ENCODE measurements at regions not wholly inside any gene's neighbourhood (a gene's known extent, or its start where the extent isn't known, plus 50 kb on each side); places are given as distances from the start of the nearest gene placed in this dataset.
A peak's percentile ranks its signal among the peaks of the same experiment; 100 is the strongest.
"Not testable (repeated sequence)": the region's sequence is repeated elsewhere in the genome, so short reads cannot be mapped to it uniquely, and the experiment has no call there.

- DNase-seq (ENCODE audit: low read depth) = peak; percentile 20
Measured at GRCh38 chr16:60137891-60138290, 1403.8 kb upstream of the GOT2 start.

- DNase-seq (ENCODE audit: low read depth) = peak; percentile 39
Measured at GRCh38 chr16:60127196-60127595, 1393.1 kb upstream of the GOT2 start.

- DNase-seq (ENCODE audit: low read depth) = not testable (repeated sequence)
Measured at GRCh38 chr16:60126115-60126514, 1392.0 kb upstream of the GOT2 start.

- no peak for DNase-seq (ENCODE audit: low read depth)
Measured at GRCh38 chr16:60123392-60124023, 1389.4 kb upstream of the GOT2 start.

GRCh38 chr16:60120586-60120985 is 1386.5 kb upstream of the GOT2 start:
- no peak for DNase-seq (ENCODE audit: low read depth)

DNA sequence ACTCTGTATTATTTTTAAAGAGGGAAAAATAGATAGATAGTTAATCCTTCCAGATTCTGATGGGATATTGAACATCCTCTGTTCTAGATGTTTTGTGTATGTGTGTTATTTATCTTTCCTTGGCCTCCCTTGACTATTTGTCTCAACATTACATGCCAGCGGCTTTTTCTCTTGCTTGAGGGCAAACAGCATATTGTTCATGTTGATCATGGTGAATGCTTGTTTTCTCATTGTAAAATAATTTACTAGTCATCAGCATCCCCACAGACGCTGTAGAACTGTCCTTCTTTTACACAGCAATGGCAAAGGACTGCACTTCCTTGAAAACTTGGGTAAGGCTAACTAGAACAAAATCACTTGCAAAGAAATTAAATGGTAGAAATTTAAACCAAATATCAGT is 1376.4 kb upstream of the GOT2 start:
- peak; percentile 54 for DNase-seq (ENCODE audit: low read depth)

DNA sequence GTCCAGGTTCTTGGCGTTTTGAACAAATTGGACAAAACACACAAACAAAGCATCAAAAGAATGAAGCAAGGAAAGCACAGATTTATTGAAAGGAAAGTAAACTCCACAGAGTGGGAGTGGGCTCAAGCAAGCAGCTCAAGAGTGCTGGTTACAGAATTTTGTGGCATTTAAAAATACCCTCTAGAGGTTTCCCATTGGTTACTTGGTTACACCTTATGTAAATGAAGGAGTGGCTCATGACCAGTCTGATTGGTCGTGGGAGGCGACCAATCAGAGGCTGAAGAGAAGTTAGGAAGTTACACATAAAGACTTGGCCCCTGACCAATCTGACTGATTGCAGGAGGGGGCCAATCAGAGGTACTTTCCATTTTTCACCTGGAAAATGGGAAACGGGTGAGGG is 1373.8 kb upstream of the GOT2 start:
- peak; percentile 4 for DNase-seq (ENCODE audit: low read depth)

DNA sequence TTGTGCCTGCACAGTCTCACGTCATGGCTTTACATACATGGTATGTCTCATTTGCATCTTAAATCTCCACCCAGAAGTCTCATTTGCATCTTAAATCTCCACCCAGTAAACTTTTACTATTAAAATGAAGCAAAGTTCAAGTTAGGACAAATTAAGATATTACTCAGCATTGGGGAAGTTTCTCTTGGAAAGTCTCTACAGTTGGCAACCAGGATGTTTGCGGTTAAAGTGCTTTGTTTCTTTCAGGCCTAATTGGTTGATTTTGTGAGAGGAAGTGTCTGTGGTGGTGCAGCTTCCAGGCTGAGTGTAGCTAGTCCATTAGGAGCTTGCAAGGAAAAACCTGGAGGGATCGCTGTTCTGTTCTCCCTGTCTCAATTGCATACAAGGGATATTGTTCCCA is 1373.3 kb upstream of the GOT2 start:
- peak; percentile 87 for DNase-seq (ENCODE audit: low read depth)

DNA sequence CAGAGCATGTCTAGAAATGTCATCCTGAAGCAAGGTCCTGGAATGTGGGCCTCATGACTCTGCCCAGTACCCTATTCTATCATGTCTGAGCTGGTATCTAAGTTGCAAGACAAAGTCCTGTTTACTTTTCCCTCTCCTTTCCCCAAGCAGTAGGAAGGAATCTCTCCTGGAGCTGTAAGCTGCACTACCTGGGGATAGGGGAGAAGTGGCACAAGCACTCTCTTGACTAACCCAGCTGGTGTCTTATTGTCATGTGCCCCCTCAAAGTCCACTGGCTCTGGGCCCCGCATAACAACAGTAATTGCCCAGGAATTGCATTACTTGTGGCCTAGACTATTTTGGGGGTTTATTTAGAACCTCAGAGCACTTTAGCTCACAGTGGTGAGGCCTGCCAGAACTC is 1366.3 kb upstream of the GOT2 start:
- no peak for DNase-seq (ENCODE audit: low read depth)

GRCh38 chr16:60091529-60091928 is 1357.4 kb upstream of the GOT2 start:
- DNase-seq (ENCODE audit: low read depth) = no peak

GRCh38 chr16:60091071-60091470 is 1357.0 kb upstream of the GOT2 start:
- DNase-seq (ENCODE audit: low read depth) = no peak

DNA sequence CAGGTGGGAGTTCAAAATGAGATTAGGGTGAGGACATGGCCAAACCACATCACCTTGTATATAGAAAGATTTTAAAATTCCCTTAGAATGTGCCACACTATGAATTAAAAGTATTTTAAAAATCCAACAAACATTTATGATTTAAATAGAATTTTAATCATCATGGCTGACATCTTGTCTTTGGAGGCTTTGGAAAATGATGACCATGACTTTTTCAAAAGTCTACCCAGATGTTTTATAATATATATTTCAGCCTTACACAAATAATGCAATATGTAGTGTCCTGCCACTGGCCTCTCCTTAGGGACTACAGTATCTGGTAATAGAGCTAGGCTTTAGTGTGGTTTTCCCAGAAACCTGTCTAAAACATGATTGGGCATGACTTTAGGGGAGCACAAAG is 1353.4 kb upstream of the GOT2 start:
- no peak for DNase-seq (ENCODE audit: low read depth)

- DNase-seq (ENCODE audit: low read depth) = not testable (repeated sequence)
Measured at GRCh38 chr16:60078819-60079218, 1344.7 kb upstream of the GOT2 start.

GRCh38 chr16:60077861-60078260 is 1343.7 kb upstream of the GOT2 start:
- DNase-seq (ENCODE audit: low read depth) = no peak

GRCh38 chr16:60074378-60074777 is 1340.3 kb upstream of the GOT2 start:
- DNase-seq (ENCODE audit: low read depth) = no peak

DNA sequence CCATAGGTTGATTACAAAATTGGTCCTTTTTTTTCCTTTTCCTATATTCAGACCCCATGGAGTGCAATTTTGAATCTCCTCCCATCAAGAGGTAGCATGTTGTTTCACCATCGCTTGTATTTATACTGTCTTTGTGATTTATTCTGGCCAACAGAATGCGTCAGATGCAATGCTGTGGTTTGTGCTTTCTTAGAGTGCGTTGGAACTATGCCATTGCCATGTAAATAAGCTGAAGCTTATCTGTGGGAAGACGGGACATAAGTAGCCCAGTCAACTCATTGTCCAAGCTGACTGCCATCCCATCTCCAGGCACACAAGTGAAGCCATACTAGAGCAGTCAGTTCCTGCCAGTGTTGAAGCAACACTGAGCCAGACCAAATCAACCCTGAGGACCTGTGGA is 1339.3 kb upstream of the GOT2 start:
- no peak for DNase-seq (ENCODE audit: low read depth)

DNA sequence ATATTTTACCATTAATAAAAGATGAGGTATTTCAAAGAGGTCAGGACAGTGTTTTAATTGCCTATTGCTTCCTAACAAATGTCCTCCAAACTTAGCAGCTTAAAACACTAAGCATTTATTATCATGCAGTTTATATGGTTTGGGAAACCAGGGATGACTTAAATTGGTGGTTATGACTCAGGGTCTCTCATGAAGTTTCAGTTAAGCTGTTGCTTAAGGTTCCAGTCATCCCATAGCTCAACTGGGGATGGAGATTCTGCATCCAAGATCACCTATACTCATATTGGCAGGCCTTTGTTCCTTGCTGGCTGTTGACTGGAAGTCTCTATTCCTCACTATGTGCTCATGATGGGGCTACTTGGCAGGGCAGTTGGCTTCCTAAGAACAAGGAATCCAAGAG is 1329.9 kb upstream of the GOT2 start:
- no peak for DNase-seq (ENCODE audit: low read depth)

- no peak for DNase-seq (ENCODE audit: low read depth)
Measured at GRCh38 chr16:60061396-60061795, 1327.3 kb upstream of the GOT2 start.

DNA sequence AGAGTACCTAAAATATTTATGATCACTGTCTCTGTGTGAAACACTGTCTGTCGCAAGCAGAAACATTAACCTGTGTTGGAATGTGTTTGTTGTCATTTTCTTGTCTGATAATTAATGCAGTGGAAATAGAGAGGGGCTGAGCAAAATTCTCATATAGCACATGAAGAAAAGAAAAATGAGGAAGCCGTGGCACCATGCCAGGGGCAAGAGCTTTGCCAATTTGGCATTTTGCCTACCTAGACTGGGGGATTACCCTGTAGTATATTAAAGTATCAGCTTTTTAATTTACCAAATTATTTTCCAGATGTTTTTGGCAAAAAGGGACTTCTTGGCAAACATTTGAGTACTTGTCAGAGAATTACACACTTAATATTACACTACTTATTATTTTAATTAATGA is 1326.6 kb upstream of the GOT2 start:
- no peak for DNase-seq (ENCODE audit: low read depth)

GRCh38 chr16:60059141-60059540 is 1325.0 kb upstream of the GOT2 start:
- DNase-seq (ENCODE audit: low read depth) = no peak

DNA sequence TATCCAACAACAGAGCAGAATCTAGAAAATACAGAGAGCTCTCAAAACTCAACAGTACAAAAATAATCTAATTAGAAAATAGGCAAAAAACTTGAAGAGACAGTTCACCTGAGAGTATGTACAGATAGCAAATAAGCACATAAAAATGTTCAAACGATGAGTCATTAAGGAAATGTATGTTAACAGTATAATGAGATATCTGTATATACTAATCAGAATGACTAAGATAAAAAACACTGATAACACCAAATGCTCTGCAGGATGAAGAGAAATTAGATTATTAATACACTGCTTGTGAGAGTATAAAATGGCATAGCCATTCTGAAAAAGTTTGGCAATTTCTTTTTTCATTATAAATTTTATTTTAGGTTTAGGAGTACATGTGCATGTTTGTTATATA is 1307.6 kb upstream of the GOT2 start:
- DNase-seq (ENCODE audit: low read depth) = no peak

DNA sequence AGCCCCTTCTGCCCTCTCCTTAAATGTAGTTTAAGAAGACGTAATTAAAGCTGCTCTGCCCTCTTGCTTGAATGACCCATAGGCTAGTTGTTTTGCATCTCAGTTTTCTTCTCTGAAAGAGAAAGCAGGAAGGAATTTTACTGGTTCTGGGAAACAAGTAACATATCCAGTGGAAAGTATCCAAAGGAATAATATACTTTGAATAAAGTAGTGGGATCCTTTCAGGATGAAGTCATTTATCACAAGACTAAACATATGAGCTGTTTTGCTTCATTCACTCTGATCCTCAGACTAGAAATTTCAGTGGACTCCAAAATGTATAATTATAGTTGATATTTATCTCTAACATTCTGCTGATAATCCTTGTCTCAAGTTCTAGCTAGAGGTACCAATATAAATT is 1297.6 kb upstream of the GOT2 start:
- DNase-seq (ENCODE audit: low read depth) = no peak

- DNase-seq (ENCODE audit: low read depth) = no peak
Measured at GRCh38 chr16:60027351-60027750, 1293.2 kb upstream of the GOT2 start.

DNA sequence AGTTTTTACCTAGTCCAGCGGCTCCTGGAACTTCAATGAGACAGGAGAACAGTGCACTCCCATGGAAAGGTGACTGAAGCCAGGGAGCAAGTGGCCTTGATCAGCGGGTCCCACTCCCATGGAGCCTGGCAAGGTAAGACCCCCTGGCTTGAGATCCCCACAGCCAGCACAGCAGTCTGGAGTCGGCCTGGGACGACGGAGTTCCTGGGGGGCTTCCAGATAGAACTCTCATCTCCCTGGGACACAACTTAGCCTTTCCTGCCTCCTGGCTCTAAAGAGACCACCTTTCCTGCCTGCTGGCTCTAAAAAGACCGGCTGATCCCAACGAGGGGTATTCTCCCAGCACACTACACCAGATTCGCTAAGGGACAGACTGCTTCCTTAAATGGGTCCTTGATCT is 1279.0 kb upstream of the GOT2 start:
- no peak for DNase-seq (ENCODE audit: low read depth)

- no peak for DNase-seq (ENCODE audit: low read depth)
Measured at GRCh38 chr16:60001523-60001922, 1267.4 kb upstream of the GOT2 start.
